Endothelial cell (in vitro differentiated cells): ENCODE measurements at regions not wholly inside any gene's neighbourhood (a gene's known extent, or its start where the extent isn't known, plus 50 kb on each side); places are given as distances from the start of the nearest gene placed in this dataset.

Source experiments
- DNase-seq: peaks from one replicate; pipeline ENCODE4 v3.0.0; 2021; ENCODE audit warnings: low spot score
- H3K27ac Mint-ChIP-seq: one replicate; pipeline ENCODE4 v1.8.0; 2021; ENCODE audit warnings: mixed read lengths, inconsistent platforms; ENCODE audit not compliant: unreplicated experiment
- H3K27me3 Mint-ChIP-seq: one replicate; pipeline ENCODE4 v1.8.0; 2021; ENCODE audit warnings: mild to moderate bottlenecking, moderate library complexity, mixed read lengths, inconsistent platforms; ENCODE audit not compliant: unreplicated experiment
- H3K36me3 Mint-ChIP-seq: one replicate; pipeline ENCODE4 v1.8.0; 2021; ENCODE audit warnings: mild to moderate bottlenecking, low read depth, mixed read lengths, inconsistent platforms; ENCODE audit not compliant: unreplicated experiment
- H3K4me1 Mint-ChIP-seq: one replicate; pipeline ENCODE4 v1.8.0; 2021; ENCODE audit warnings: mild to moderate bottlenecking, mixed read lengths, inconsistent platforms; ENCODE audit not compliant: unreplicated experiment
- H3K4me3 Mint-ChIP-seq: one replicate; pipeline ENCODE4 v1.8.0; 2021; ENCODE audit warnings: mild to moderate bottlenecking, mixed read lengths, inconsistent platforms; ENCODE audit not compliant: unreplicated experiment
- H3K9me3 Mint-ChIP-seq: one replicate; pipeline ENCODE4 v1.8.0; 2021; ENCODE audit warnings: mixed read lengths, inconsistent platforms; ENCODE audit not compliant: unreplicated experiment
- TF ChIP-seq, protein P1 (sequence below): fragments of 200-600 bp; sonication (generic); IDR thresholded peaks from one replicate; pipeline ENCODE4 v1.5.0; 2021; ENCODE audit warnings: antibody characterized with exemption; ENCODE audit not compliant: unreplicated experiment

DNA sequence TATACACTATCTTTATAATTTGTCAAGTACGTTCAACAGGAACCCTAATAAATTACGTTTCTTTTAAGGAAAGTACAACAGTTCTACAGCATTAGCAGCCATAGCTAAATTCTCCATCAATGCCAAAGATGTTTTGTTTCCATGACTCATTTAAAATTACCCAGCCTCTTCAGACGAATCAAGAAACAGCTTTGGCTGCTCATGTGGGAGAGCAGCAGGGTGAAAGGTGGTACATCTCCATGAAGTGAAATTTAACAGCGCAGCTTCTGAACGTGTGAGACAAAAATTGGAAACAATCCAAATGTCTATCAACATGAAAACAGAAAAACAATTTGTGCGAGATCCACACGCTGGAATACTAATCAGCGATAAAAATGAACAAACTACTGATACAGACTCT is 327.3 kb upstream of the CDH6 start:
- DNase-seq: no peak
- no peaks in the 10 kb centered on the region for H3K27me3 Mint-ChIP-seq
- H3K9me3 Mint-ChIP-seq: no peaks in the 10 kb centered on the region
- H3K27ac Mint-ChIP-seq: no peak overlapping the region
- no peaks in the 10 kb centered on the region for H3K4me1 Mint-ChIP-seq
- H3K4me3 Mint-ChIP-seq: no peak overlapping the region
- TF ChIP-seq, protein P1, sequence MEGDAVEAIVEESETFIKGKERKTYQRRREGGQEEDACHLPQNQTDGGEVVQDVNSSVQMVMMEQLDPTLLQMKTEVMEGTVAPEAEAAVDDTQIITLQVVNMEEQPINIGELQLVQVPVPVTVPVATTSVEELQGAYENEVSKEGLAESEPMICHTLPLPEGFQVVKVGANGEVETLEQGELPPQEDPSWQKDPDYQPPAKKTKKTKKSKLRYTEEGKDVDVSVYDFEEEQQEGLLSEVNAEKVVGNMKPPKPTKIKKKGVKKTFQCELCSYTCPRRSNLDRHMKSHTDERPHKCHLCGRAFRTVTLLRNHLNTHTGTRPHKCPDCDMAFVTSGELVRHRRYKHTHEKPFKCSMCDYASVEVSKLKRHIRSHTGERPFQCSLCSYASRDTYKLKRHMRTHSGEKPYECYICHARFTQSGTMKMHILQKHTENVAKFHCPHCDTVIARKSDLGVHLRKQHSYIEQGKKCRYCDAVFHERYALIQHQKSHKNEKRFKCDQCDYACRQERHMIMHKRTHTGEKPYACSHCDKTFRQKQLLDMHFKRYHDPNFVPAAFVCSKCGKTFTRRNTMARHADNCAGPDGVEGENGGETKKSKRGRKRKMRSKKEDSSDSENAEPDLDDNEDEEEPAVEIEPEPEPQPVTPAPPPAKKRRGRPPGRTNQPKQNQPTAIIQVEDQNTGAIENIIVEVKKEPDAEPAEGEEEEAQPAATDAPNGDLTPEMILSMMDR: no peak
- no peaks in the 10 kb centered on the region for H3K36me3 Mint-ChIP-seq

DNA sequence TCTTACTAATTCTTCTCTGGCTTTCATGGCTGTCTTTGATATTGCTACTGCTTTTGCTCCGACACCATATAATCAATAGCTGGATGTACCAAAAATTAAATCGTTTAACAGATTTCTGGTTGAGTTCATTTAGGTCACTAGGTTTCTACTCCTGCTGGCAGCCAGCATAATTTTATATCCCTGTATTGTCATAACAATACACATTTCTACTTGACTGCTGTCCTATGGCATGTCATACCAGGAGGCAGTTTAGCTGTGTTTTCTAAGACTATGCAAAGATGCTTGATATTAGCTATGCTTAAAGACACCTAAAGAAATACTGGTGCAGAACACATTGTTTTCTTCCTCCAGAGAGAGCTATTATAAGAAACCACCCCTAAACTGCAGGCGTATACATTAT is 337.2 kb upstream of the CDH6 start:
- TF ChIP-seq, protein P1: no peak
- Mint-ChIP-seq H3K9me3 (no peaks in the 10 kb centered on the region), H3K4me1 (no peaks in the 10 kb centered on the region), H3K27ac (no peak overlapping the region), H3K36me3 (no peaks in the 10 kb centered on the region), H3K4me3 (no peak overlapping the region), H3K27me3 (peaks cover 2% of the 10 kb centered on the region)
- no peak for DNase-seq

DNA sequence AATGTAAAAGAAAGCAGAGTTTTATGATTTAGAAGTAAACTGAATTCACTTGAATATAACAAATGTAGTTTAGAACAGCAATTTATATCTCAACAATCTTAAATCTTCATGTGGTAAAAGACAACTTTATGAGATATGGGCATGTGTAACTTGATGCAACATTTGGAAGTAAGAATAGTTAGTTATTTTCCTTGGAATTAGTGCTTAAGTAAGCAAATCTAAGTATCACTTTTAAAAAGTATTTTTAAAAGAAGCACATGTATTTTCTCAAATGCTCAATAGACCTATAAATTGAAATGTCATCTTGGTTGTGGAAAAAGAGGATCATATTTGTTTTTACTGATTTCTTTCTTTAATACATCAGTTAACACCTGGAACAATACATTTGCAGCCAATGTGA is 340.3 kb upstream of the CDH6 start:
- no peaks in the 10 kb centered on the region for H3K36me3 Mint-ChIP-seq
- H3K9me3 Mint-ChIP-seq: no peaks in the 10 kb centered on the region
- H3K27ac Mint-ChIP-seq: no peak overlapping the region
- no peak for DNase-seq
- H3K27me3 Mint-ChIP-seq: peaks cover 2% of the 10 kb centered on the region
- H3K4me1 Mint-ChIP-seq: no peaks in the 10 kb centered on the region
- H3K4me3 Mint-ChIP-seq: no peak overlapping the region
- TF ChIP-seq, protein P1: no peak

DNA sequence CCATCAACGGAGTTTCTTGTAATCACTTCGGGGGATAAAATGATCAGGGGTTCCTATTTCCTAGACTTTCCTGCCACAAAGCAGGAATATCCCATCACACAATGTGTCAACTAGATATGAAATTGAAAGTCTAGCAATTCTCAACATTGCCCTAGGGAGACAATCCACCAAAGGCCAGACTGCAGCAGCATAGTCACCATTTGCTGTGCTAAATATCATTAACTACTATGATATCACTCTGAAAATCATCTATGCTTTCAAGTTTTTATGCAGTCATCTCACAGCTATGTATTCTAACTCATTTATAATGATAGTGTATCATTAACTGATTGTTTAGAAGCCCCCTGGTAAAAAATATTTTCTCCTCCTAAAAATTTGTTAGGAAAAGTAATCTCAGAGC is 342.6 kb upstream of the CDH6 start:
- Mint-ChIP-seq H3K27me3 (peaks cover 2% of the 10 kb centered on the region), H3K4me3 (no peak overlapping the region), H3K27ac (no peak overlapping the region), H3K9me3 (no peaks in the 10 kb centered on the region), H3K36me3 (no peaks in the 10 kb centered on the region), H3K4me1 (no peaks in the 10 kb centered on the region)
- TF ChIP-seq, protein P1: no peak
- no peak for DNase-seq

DNA sequence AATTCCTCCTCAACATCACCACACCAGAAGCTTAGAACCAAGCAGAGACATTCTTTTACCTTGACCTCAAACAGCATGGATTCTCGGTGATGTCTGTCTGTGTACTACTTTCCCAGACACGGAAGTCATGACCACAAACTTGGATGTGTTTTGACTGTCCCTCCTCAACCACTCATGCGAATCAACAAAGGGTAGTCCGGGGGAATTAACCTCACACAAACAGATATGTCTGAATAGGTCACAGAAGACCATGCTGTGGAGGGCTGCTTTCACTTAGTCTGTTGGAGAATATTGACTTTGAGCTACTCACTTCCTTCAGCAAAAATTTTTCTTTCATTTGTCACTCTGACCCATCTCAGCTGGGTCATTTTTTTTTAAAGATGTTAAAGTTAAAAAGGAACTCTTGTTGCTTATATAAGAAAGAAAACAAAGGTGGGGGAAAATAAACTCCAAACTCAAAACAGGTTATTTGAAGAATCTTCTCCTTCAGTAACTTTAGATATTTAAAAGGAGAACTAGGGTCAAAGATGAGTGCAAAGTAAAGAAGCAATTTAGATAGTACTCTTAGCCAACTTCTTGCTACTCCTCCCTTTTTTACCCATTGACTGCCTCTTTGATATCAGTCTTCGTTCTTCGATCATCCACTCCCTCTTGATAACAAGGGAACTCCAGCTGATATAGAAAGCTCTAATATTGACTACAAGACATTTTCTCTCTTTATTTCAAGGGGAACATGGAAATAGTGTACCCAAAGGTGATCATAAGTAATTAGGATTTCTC is 343.4 kb upstream of the CDH6 start:
- no peak for DNase-seq

More for the DNA sequence above, 343.4 kb upstream of the CDH6 start:
- Mint-ChIP-seq H3K27ac (no peak overlapping the region), H3K4me3 (no peak overlapping the region), H3K36me3 (no peaks in the 10 kb centered on the region), H3K9me3 (no peaks in the 10 kb centered on the region), H3K27me3 (no peaks in the 10 kb centered on the region), H3K4me1 (no peaks in the 10 kb centered on the region)
- TF ChIP-seq, protein P1: no peak
